OCI-LY3 (cell line): ENCODE measurements at regions not wholly inside any gene's neighbourhood (a gene's known extent, or its start where the extent isn't known, plus 50 kb on each side); places are given as distances from the start of the nearest gene placed in this dataset.

Source experiments
- H2AFZ ChIP-seq: fragments of 200-600, 300-600 bp; shearing (Covaris generic); 2 replicates; pipeline ENCODE4 v1.6.0; 2014; ENCODE audit warnings: antibody characterized with exemption, low read depth, low read length
- H3K27ac ChIP-seq: fragments of 200-600, 300-600 bp; sonication (generic); 2 replicates; pipeline ENCODE4 v1.5.1; 2014; ENCODE audit warnings: mild to moderate bottlenecking, low read length, moderate library complexity, mixed read lengths
- H3K27me3 ChIP-seq: fragments of 200-600, 300-600 bp; sonication (generic); 2 replicates; pipeline ENCODE4 v1.6.1; 2014; ENCODE audit warnings: low read depth, low read length, mixed read lengths
- H3K36me3 ChIP-seq: fragments of 200-600, 300-600 bp; sonication (generic); replicated peaks from 2 replicates; pipeline ENCODE3; 2014; ENCODE audit warnings: low read depth, low read length, mixed read lengths
- H3K4me1 ChIP-seq: fragments of 300-600, 200-600 bp; sonication (generic); 2 replicates; pipeline ENCODE4 v1.6.1; 2014; ENCODE audit warnings: low read length, mixed read lengths
- H3K4me2 ChIP-seq: fragments of 200-600, 300-600 bp; sonication (generic); 2 replicates; pipeline ENCODE4 v1.6.1; 2014; ENCODE audit warnings: low read length, mixed read lengths
- H3K4me3 ChIP-seq: fragments of 300-600, 200-600 bp; sonication (generic); 2 replicates; pipeline ENCODE4 v1.5.1; 2014; ENCODE audit warnings: antibody characterized with exemption, mild to moderate bottlenecking, low read length, moderate library complexity
- H3K79me2 ChIP-seq: fragments of 300-600, 200-600 bp; shearing (Covaris generic); 2 replicates; pipeline ENCODE4 v1.6.1; 2014; ENCODE audit warnings: mild to moderate bottlenecking, low read length, mixed read lengths
- H3K9ac ChIP-seq: fragments of 300-600, 200-600 bp; shearing (Covaris generic); 2 replicates; pipeline ENCODE4 v1.6.0; 2014; ENCODE audit warnings: mild to moderate bottlenecking, low read length, moderate library complexity
- H3K9me3 ChIP-seq: fragments of 200-600, 300-600 bp; shearing (Covaris generic); 2 replicates; pipeline ENCODE4 v1.6.1; 2014; ENCODE audit warnings: low read length, mixed read lengths; ENCODE audit not compliant: insufficient read depth
- H4K20me1 ChIP-seq: fragments of 200-600, 300-600 bp; sonication (generic); 2 replicates; pipeline ENCODE4 v1.6.1; 2016; ENCODE audit warnings: low read length, mixed read lengths; ENCODE audit not compliant: insufficient read depth
- CTCF ChIP-seq: fragments of 200-600, 300-600 bp; sonication (generic); IDR thresholded peaks from 2 replicates; pipeline ENCODE4 v1.5.1; 2014; ENCODE audit warnings: antibody characterized with exemption, low read length, low read depth
- EZH2phosphoT487 ChIP-seq: fragments of 200-600 bp; shearing (Covaris generic); IDR thresholded peaks from 2 replicates; pipeline ENCODE4 v1.6.1; 2018; ENCODE audit warnings: antibody characterized with exemption, mixed run types, low read depth

GRCh38 chr10:91576096-91576545, 56.8 kb downstream of the PPP1R3C start:
- H3K4me2 ChIP-seq = no peak overlapping the region
- peaks cover 15% of the 10 kb centered on the region for H3K4me1 ChIP-seq
- no peak overlapping the region for H3K4me3 ChIP-seq
- H3K79me2 ChIP-seq = no peaks in the 10 kb centered on the region
- peaks cover under 1% of the 10 kb centered on the region; the same call in 1 of the 2 replicates for H3K9me3 ChIP-seq
- H3K27me3 ChIP-seq = no peaks in the 10 kb centered on the region
- no peaks in the 10 kb centered on the region for H3K36me3 ChIP-seq
- TF ChIP-seq EZH2phosphoT487 = no peak
- no peak overlapping the region for H3K9ac ChIP-seq
- no peaks in the 10 kb centered on the region for H4K20me1 ChIP-seq
- H3K27ac ChIP-seq = no peak overlapping the region
- no peak overlapping the region for H2AFZ ChIP-seq

GRCh38 chr10:91575044-91575610, 57.7 kb downstream of the PPP1R3C start:
- Histone ChIP-seq H3K79me2 (no peaks in the 10 kb centered on the region), H3K36me3 (no peaks in the 10 kb centered on the region), H3K27ac (no peak overlapping the region), H3K9ac (no peak overlapping the region), H4K20me1 (no peaks in the 10 kb centered on the region), H3K27me3 (no peaks in the 10 kb centered on the region), H3K9me3 (peaks cover 3% of the 10 kb centered on the region; the same call in 1 of the 2 replicates), H3K4me1 (peaks cover 25% of the 10 kb centered on the region), H3K4me2 (no peak overlapping the region), H3K4me3 (no peak overlapping the region), H2AFZ (no peak overlapping the region)
- no peak for TF ChIP-seq CTCF
- TF ChIP-seq EZH2phosphoT487 = no peak

GRCh38 chr10:91574236-91574635, 58.6 kb downstream of the PPP1R3C start:
- Histone ChIP-seq H3K79me2 (no peaks in the 10 kb centered on the region), H3K4me3 (no peak overlapping the region), H3K36me3 (no peaks in the 10 kb centered on the region), H3K27me3 (no peaks in the 10 kb centered on the region), H3K4me1 (peaks cover 34% of the 10 kb centered on the region), H3K9ac (no peak overlapping the region), H2AFZ (no peak overlapping the region), H4K20me1 (no peaks in the 10 kb centered on the region), H3K9me3 (peaks cover 3% of the 10 kb centered on the region; the same call in 1 of the 2 replicates), H3K4me2 (no peak overlapping the region), H3K27ac (no peak overlapping the region)
- TF ChIP-seq CTCF (no peak), EZH2phosphoT487 (no peak)

- peaks cover 43% of the 10 kb centered on the region for H3K4me1 ChIP-seq
- no peaks in the 10 kb centered on the region for H3K27me3 ChIP-seq
- H4K20me1 ChIP-seq = no peaks in the 10 kb centered on the region
- H3K4me2 ChIP-seq = no peak overlapping the region
- TF ChIP-seq CTCF (no peak), EZH2phosphoT487 (no peak)
- no peaks in the 10 kb centered on the region for H3K79me2 ChIP-seq
- no peaks in the 10 kb centered on the region for H3K36me3 ChIP-seq
- no peak overlapping the region for H3K27ac ChIP-seq
- H3K4me3 ChIP-seq = no peak overlapping the region
- no peak overlapping the region for H3K9ac ChIP-seq
- H2AFZ ChIP-seq = no peak overlapping the region
- H3K9me3 ChIP-seq = peaks cover 3% of the 10 kb centered on the region; the same call in 1 of the 2 replicates
Measured at GRCh38 chr10:91573320-91573719, 59.6 kb downstream of the PPP1R3C start.
